BE2C (cell line): ENCODE measurements at regions not wholly inside any gene's neighbourhood (a gene's known extent, or its start where the extent isn't known, plus 50 kb on each side); places are given as distances from the start of the nearest gene placed in this dataset.

Experiments
- DNase-seq: peaks from one replicate; pipeline ENCODE4 v3.0.0-alpha.2; 2020
- H3K27me3 ChIP-seq: fragments of 250-450 bp; sonication (Bioruptor Pico); 2 replicates; pipeline ENCODE4 v1.5.1; 2020; ENCODE audit warnings: mild to moderate bottlenecking
- H3K36me3 ChIP-seq: fragments of 250-450 bp; sonication (Bioruptor Pico); 2 replicates; pipeline ENCODE4 v1.5.1; 2020; ENCODE audit warnings: mild to moderate bottlenecking
- H3K4me1 ChIP-seq: fragments of 250-450 bp; sonication (Bioruptor Pico); 2 replicates; pipeline ENCODE4 v1.5.1; 2020
- H3K4me3 ChIP-seq: 2 replicates; pipeline ENCODE4 v1.5.1; 2011; ENCODE audit warnings: low read depth, low read length
- H3K9me3 ChIP-seq: fragments of 250-450 bp; sonication (Bioruptor Pico); 2 replicates; pipeline ENCODE4 v1.5.1; 2020
- CTCF ChIP-seq: IDR thresholded peaks from 2 replicates; pipeline ENCODE4 v1.5.1; 2012; ENCODE audit warnings: mild to moderate bottlenecking, low read depth, low read length

GRCh38 chr18:41540237-41540871 lies 414.7 kb upstream of the PIK3C3 start:
- no peak for DNase-seq
- Histone ChIP-seq H3K36me3 (no peaks in the 10 kb centered on the region), H3K4me3 (no peak overlapping the region), H3K27me3 (no peaks in the 10 kb centered on the region), H3K4me1 (no peaks in the 10 kb centered on the region), H3K9me3 (no peaks in the 10 kb centered on the region)
- TF ChIP-seq CTCF: no peak

GRCh38 chr18:41538751-41539150 lies 416.3 kb upstream of the PIK3C3 start:
- H3K27me3 ChIP-seq: no peaks in the 10 kb centered on the region
- no peaks in the 10 kb centered on the region for H3K36me3 ChIP-seq
- DNase-seq: no peak
- TF ChIP-seq CTCF: no peak
- no peak overlapping the region for H3K4me3 ChIP-seq
- no peaks in the 10 kb centered on the region for H3K4me1 ChIP-seq
- H3K9me3 ChIP-seq: no peaks in the 10 kb centered on the region

GRCh38 chr18:41537666-41538065 lies 417.4 kb upstream of the PIK3C3 start:
- Histone ChIP-seq H3K4me3 (no peak overlapping the region), H3K9me3 (no peaks in the 10 kb centered on the region), H3K36me3 (no peaks in the 10 kb centered on the region), H3K27me3 (no peaks in the 10 kb centered on the region), H3K4me1 (no peaks in the 10 kb centered on the region)
- DNase-seq: no peak
- TF ChIP-seq CTCF: no peak

GRCh38 chr18:41532344-41533086 lies 422.5 kb upstream of the PIK3C3 start:
- no peak for TF ChIP-seq CTCF
- H3K27me3 ChIP-seq: no peaks in the 10 kb centered on the region
- no peaks in the 10 kb centered on the region for H3K36me3 ChIP-seq
- no peaks in the 10 kb centered on the region for H3K4me1 ChIP-seq
- no peak overlapping the region for H3K4me3 ChIP-seq
- no peaks in the 10 kb centered on the region for H3K9me3 ChIP-seq
- DNase-seq: no peak

- Histone ChIP-seq H3K9me3 (no peaks in the 10 kb centered on the region), H3K27me3 (no peaks in the 10 kb centered on the region), H3K4me1 (no peaks in the 10 kb centered on the region), H3K4me3 (no peak overlapping the region), H3K36me3 (no peaks in the 10 kb centered on the region)
- TF ChIP-seq CTCF: no peak
- DNase-seq: no peak
Observed at GRCh38 chr18:41530970-41531369, 424.1 kb upstream of the PIK3C3 start.

- Histone ChIP-seq H3K4me1 (no peaks in the 10 kb centered on the region), H3K36me3 (no peaks in the 10 kb centered on the region), H3K9me3 (no peaks in the 10 kb centered on the region), H3K4me3 (no peak overlapping the region), H3K27me3 (no peaks in the 10 kb centered on the region)
- TF ChIP-seq CTCF: no peak
- DNase-seq: no peak
Observed at GRCh38 chr18:41529093-41529492, 425.9 kb upstream of the PIK3C3 start.
